Thyroid gland (tissue), 4 donors: ENCODE measurements at regions not wholly inside any gene's neighbourhood (a gene's known extent, or its start where the extent isn't known, plus 50 kb on each side); places are given as distances from the start of the nearest gene placed in this dataset.

Experiments
- DNase-seq, 2 donors: peaks; one replicate each; pipeline ENCODE4 v3.0.0-alpha.2; 2019
- H3K27ac ChIP-seq, 3 donors: fragments of 200-600 bp; sonication (generic); 1 replicate in 2 of 3; 2 replicates in 1 of 3; pipeline ENCODE4 v1.5.1; 2016 to 2019; ENCODE audit warnings: mild to moderate bottlenecking in 1 of 3, moderate library complexity in 1 of 3
- H3K27me3 ChIP-seq: fragments of 200-600 bp; sonication (generic); one replicate; pipeline ENCODE4 v1.5.1; 2019
- H3K36me3 ChIP-seq, 2 donors: fragments of 200-600 bp; sonication (generic); one replicate each; pipeline ENCODE4 v1.5.1; 2016 to 2019
- H3K4me1 ChIP-seq, 2 donors: fragments of 200-600 bp; sonication (generic); one replicate each; pipeline ENCODE4 v1.5.1; 2017 to 2019
- H3K4me3 ChIP-seq, 3 donors: fragments of 200-600 bp; sonication (generic); replicated peaks in 1 of 3; 1 replicate in 2 of 3; 2 replicates in 1 of 3; pipeline ENCODE4 v1.5.1; 2016; ENCODE audit warnings: mild to moderate bottlenecking in 1 of 3
- H3K9me3 ChIP-seq: fragments of 200-600 bp; sonication (generic); one replicate; pipeline ENCODE4 v1.5.1; 2017
- POLR2A ChIP-seq, 2 donors: fragments of 450-650 bp; IDR thresholded peaks; one replicate each; pipeline ENCODE4 v1.6.1; 2017; ENCODE audit warnings: antibody characterized with exemption in 2 of 2, mild to moderate bottlenecking in 2 of 2, moderate library complexity in 1 of 2
- WGBS, 2 donors: methylation state at CpG; one replicate each; pipeline ENCODE4 v1.1.5; 2017; 5-methylcytosine and 5-hydroxymethylcytosine counted together
- intact Hi-C: fragments of 100-400 bp; cut with DNase I; formaldehyde crosslinking; loops from one replicate; pipeline ENCODE4 v1.15.1; 2023
- TF ChIP-seq, protein P1 (sequence below), 6 experiments: fragments of 200-600 bp in 3 of 6; fragments of 450-650 bp in 3 of 6; sonication (generic) in 3 of 6; IDR thresholded peaks; one replicate each; pipeline ENCODE4 v1.5.1; 2016 to 2019; ENCODE audit warnings: antibody characterized with exemption in 6 of 6, mild to moderate bottlenecking in 2 of 6, inconsistent platforms in 1 of 6, moderate library complexity in 1 of 6

DNA sequence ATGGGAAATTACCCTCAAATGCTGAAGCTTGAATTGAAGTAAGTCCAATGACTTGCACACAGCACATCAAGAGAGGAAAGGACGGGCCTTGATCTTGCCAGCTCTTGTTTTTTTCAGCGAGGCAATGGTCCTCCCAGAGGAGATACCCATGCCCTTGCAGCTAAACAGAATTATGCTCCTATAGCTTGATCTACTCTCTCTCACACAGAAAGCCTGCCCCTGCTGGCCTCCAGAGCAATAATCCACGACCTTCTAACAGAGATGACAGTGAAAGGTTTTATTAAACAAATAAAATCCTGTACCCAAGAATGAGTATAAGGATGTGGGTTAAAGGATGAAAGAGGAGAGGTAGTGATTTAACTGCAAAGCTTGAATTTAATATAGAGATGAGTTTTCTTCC, 268.0 kb downstream of the ADRA2A start:
- Histone ChIP-seq H3K4me3 (no peak overlapping the region), H3K27ac (no peak overlapping the region), H3K27me3 (no peaks in the 10 kb centered on the region), H3K36me3 (no peaks in the 10 kb centered on the region), H3K9me3 (no peaks in the 10 kb centered on the region), H3K4me1 (no peaks in the 10 kb centered on the region)
- WGBS, 2 donors = 52 to 59% methylated on average over 3 of the region's 3 CpGs
- no peak for DNase-seq
- intact Hi-C loops = no loop called here
- TF ChIP-seq POLR2A (IDR thresholded peaks at IDR 0.05) = no peak
- TF ChIP-seq, protein P1, sequence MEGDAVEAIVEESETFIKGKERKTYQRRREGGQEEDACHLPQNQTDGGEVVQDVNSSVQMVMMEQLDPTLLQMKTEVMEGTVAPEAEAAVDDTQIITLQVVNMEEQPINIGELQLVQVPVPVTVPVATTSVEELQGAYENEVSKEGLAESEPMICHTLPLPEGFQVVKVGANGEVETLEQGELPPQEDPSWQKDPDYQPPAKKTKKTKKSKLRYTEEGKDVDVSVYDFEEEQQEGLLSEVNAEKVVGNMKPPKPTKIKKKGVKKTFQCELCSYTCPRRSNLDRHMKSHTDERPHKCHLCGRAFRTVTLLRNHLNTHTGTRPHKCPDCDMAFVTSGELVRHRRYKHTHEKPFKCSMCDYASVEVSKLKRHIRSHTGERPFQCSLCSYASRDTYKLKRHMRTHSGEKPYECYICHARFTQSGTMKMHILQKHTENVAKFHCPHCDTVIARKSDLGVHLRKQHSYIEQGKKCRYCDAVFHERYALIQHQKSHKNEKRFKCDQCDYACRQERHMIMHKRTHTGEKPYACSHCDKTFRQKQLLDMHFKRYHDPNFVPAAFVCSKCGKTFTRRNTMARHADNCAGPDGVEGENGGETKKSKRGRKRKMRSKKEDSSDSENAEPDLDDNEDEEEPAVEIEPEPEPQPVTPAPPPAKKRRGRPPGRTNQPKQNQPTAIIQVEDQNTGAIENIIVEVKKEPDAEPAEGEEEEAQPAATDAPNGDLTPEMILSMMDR (IDR thresholded peaks at IDR 0.05) = peak in 1 of 6 experiments; percentile 26

DNA sequence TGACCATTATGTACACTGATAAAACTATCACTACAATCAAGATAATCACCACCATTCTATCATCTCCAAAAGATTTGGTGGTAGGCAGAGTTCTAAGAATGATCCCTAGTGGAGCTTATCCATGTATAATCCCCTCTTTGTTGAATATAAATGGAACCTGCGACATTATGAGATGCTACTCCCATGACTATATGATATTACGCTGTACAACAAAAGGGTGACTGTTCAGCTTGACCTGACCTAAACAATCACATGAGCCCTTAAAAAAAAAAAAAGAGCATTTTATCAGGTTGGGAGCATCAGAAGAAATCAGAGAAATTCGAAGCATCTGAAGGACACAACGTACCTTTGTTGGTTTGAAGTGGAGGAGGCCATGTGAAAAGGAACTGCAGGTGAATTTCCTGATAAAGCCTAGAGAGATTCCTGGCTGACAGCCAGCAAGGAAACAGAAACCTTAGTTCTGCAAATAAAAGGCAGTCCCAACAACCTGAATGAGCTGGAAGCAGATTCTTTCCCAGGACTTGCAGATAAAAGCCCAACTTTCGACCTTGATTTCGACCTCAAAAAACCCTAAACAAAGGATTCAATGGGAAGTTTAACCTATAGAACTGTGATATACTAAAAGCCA, 270.7 kb downstream of the ADRA2A start:
- peak; percentile 52 to 62 for DNase-seq
- Histone ChIP-seq H3K27me3 (no peaks in the 10 kb centered on the region), H3K36me3 (no peaks in the 10 kb centered on the region), H3K27ac (no peak overlapping the region), H3K4me1 (no peaks in the 10 kb centered on the region), H3K4me3 (no peak overlapping the region), H3K9me3 (no peaks in the 10 kb centered on the region)
- TF ChIP-seq POLR2A (IDR thresholded peaks at IDR 0.05) = no peak
- TF ChIP-seq, protein P1 (IDR thresholded peaks at IDR 0.05) = no peak
- 59 to 67% methylated on average over 6 of the region's 6 CpGs for WGBS, 2 donors
- intact Hi-C loops = no loop called here

DNA sequence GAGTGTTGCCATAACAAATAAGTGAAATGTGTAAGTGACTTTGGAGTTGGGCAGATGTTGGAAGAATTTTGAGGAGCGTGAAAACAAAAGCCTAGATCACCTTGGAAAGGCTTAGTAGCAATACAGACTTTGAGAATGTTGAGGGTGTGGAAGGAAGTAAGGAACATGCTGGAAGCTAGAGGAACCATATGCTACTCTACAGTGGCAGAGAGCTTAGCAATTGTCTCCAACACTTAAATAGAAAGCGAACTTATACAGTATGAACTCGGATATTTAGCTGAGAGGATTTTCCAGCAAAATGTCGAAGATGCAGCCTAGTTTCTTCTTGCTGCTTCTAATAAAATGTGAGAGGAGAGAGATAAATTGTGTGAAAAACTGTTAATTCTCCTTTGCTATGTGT, 271.2 kb downstream of the ADRA2A start:
- no peak for TF ChIP-seq POLR2A (IDR thresholded peaks at IDR 0.05)
- TF ChIP-seq, protein P1 (IDR thresholded peaks at IDR 0.05) = no peak
- H3K4me1 ChIP-seq = no peaks in the 10 kb centered on the region
- no peak overlapping the region for H3K27ac ChIP-seq
- H3K27me3 ChIP-seq = no peaks in the 10 kb centered on the region
- H3K9me3 ChIP-seq = no peaks in the 10 kb centered on the region
- no peak for DNase-seq
- intact Hi-C loops = no loop called here
- H3K4me3 ChIP-seq = no peak overlapping the region
- H3K36me3 ChIP-seq = no peaks in the 10 kb centered on the region
- WGBS, 2 donors = 89 to 93% methylated on average over 4 of the region's 4 CpGs

DNA sequence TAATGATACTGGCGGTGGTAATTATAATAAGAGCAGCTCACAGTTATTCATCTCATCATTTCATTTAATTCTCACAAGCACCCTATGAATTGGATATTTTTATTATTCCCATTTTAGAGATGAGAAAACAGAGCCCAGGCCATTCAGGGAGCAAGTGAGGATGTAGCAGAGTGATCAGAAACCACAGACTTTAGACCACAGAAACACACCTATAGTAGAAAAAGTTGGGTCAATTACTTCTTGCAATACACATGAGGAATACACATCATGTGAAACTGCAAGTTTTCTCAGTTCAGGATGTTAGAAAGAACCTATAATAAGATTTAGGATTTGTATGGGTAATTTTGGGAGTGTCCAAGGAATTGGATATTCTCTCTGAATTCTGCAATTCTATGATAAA, 278.0 kb downstream of the ADRA2A start:
- Histone ChIP-seq H3K4me1 (no peaks in the 10 kb centered on the region), H3K9me3 (no peaks in the 10 kb centered on the region), H3K27me3 (no peaks in the 10 kb centered on the region), H3K36me3 (no peaks in the 10 kb centered on the region), H3K27ac (no peak overlapping the region), H3K4me3 (no peak overlapping the region)
- intact Hi-C loops = no loop called here
- no peak for DNase-seq
- 94 to 97% methylated on average over 1 of the region's 1 CpG for WGBS, 2 donors
- TF ChIP-seq, protein P1 (IDR thresholded peaks at IDR 0.05) = no peak
- TF ChIP-seq POLR2A (IDR thresholded peaks at IDR 0.05) = no peak

DNA sequence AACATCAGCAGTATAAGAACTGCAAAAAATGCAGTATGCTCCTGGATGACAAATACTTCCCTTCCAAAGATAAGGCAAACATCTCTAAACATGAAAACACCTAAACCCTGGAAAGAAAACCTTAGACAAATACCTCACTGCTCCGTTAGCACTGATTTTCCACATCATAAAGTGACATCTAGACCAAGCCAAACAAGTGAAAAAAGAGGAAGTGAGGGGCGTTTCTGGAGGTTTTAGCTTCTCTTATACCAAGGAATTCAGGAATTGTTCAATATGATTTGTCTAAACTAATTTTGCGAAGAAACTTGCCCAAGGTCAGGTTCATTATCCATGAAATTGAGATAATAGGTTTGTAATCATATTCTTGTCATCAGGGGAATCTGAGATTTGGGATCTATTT, 279.7 kb downstream of the ADRA2A start:
- Histone ChIP-seq H3K4me1 (no peaks in the 10 kb centered on the region), H3K27me3 (no peaks in the 10 kb centered on the region), H3K9me3 (no peaks in the 10 kb centered on the region), H3K4me3 (no peak overlapping the region), H3K36me3 (no peaks in the 10 kb centered on the region), H3K27ac (no peak overlapping the region)
- TF ChIP-seq, protein P1 (IDR thresholded peaks at IDR 0.05) = no peak
- TF ChIP-seq POLR2A (IDR thresholded peaks at IDR 0.05) = no peak
- 72 to 76% methylated on average over 3 of the region's 3 CpGs for WGBS, 2 donors
- intact Hi-C loops = no loop called here
- no peak for DNase-seq
